Activated T-cell treated with anti-CD3 and anti-CD28 coated beads for 24 hours (primary cell): ENCODE measurements at regions not wholly inside any gene's neighbourhood (a gene's known extent, or its start where the extent isn't known, plus 50 kb on each side); places are given as distances from the start of the nearest gene placed in this dataset.

Source experiments
- DNase-seq: peaks from one replicate; pipeline ENCODE4 v3.0.0-alpha.2; 2020; ENCODE audit warnings: low read depth

DNA sequence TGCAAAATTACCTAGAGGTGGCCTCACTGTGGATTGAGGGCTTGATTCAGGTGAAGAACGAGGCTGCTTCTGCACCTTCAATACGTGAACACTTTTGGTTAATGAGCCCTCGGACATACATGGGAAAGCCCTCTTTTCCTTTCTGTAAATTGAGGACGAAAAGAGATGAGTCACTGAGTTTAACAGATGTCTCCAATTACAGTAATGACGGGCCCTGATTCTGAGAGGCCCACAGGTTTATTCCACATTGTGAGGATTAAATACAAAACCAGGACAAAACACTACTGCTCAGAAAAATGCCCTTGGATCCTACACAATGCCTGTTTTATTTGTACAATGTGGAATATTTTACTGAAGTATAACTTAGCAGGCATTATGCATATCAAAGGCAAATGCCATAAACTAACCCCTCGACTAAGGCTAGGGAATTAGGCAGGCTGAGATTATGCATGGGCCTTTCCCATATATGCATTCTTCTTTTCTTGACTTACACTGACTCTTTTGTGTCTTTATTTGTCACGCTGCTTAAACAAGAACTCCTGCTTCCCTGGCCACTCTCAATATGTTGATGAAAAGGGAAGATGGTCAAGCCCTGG is 819.9 kb downstream of the OLFM4 start:
- no peak for DNase-seq

DNA sequence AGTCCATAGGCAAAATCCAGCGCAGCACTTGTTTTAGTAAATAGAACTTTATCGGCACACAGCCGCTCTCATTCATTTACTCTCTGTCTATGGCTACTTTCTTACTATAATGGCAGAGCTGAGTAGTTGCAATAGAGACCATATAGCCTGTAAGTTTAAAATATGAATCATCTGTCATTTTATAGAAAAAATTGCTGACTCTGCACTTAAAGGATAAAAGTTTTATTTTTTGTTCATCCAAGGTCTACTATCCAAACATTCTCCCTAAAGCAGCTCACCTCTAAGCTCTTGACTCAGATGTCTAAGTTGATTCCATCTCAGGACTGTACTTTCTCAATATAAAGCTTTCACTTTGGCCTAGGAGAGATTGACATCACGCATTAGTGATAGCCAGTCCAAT is 825.7 kb downstream of the OLFM4 start:
- DNase-seq: no peak

DNA sequence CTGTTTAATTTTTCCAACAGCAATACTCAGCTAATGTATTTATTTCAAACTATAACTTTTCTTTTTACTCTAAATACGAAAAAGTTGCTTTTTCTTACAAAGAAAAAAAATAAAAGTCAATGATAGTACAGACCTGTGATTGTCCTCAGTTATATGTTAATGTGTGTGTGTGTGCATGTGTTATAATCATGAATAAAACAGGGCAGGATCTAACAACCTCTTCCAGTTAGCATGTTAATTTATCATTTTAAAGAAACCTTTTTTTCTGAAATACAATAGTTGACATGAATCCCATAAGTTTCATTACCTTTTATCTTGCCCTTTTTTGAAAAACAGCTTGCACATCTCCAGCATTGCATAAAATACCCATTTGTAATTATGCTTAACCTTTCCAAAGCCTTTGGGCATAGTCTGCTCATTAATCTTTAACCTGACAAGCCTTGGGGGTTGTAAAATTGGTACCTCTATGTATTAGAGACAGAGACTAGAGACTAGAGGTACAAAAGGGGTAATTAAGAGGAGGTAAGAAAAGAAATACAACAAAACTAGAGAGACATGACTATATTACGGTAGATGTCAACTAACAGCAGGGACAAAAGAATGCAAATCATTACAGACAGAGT is 828.1 kb downstream of the OLFM4 start:
- DNase-seq: no peak

DNA sequence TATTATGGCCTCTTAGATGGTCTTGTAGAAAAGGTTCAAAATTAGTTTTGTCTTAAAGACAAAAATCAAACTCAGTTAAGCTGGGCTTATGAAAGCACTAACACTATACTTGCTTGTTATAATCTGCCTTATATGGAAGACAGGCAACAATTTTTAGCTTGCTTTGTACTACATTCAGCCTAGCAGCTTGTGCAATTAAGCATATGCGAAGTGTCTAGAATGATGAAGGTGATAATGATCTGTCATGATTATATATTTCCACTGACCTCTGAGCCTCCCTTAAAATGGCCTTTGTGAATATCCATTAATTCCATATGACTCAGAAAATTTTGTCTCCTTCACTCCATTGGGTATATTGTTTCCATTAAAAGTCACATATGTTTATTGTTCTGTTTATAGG is 834.9 kb downstream of the OLFM4 start:
- no peak for DNase-seq

DNA sequence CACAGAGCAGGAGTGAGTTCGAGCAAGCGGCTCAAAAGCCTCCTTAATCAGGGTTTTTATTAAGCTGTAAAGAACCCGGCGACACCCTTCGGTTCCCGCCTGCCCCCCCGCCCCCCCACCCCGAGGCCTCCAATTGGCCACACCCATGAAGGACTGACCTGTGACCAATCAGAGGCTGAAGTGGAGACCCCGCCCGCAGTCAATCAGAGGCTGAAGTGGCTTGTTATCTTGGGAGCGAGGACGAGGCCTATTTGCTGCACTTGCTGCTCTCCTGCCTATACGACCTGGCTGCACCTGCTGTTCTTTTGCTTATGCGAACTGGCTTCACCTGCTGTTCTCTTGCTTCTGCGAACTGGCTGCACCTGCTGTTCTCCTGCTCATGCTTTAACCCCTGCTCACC is 844.9 kb downstream of the OLFM4 start:
- DNase-seq: no peak

DNA sequence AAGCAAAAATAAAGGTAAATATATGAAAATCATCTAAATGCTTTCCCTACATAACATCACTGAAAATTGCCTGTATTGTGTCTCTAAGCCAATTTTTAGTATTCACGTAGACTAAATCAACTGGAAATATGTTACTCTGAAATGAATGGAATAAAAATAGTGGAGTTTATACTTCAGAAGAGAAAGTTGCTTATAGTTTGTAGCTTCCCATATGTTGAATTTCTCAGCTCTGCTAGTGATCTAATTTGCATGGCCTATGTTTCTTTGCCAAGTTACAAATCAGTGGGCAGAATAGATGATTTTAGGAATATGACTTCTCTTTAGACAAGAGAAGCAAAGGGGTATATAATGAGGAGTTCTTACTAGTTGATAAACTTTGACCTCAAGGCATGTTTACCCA is 850.2 kb downstream of the OLFM4 start:
- DNase-seq: no peak

DNA sequence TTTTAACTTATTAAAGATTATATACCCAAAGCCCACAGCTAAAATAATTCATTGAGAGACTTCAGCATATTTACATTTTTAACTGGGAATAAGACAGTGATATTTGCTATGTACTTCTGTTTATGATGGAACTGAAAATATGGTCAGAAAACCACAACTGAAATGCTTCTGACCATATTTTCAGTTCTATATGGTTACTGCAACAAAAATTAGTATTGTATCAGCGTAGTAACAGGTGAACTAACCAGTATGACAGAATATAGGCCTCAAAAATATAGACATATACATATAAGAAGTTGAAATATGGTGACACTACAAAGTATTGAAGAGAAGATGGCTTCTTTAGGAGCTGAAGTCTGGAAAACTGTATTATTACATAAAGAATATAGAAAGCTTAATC is 857.4 kb downstream of the OLFM4 start:
- DNase-seq: no peak

- DNase-seq: no peak
Observed at GRCh38 chr13:53890696-53891095, 862.1 kb downstream of the OLFM4 start.

DNA sequence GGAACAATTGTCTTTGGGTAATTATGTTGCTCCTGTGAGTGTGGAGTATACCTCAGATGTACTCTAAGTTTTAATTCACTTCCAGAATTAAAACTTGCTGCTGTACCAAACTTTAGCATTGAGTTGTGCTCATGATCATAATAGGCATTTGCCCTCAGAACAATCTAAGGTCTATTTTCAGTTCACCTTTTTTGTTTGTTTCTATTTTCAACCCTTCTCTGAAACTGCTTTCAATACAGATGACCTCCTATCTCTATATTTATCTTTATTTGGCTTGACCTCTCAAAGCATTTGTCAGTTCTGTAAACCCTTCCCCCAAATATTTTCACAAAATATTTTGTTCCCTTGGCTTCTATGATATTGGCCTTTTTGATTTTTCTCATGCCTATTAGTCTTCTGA is 873.0 kb downstream of the OLFM4 start:
- DNase-seq: no peak

- no peak for DNase-seq
Observed at GRCh38 chr13:53907891-53908290, 879.3 kb downstream of the OLFM4 start.

GRCh38 chr13:53920916-53921315 is 892.3 kb downstream of the OLFM4 start:
- no peak for DNase-seq

DNA sequence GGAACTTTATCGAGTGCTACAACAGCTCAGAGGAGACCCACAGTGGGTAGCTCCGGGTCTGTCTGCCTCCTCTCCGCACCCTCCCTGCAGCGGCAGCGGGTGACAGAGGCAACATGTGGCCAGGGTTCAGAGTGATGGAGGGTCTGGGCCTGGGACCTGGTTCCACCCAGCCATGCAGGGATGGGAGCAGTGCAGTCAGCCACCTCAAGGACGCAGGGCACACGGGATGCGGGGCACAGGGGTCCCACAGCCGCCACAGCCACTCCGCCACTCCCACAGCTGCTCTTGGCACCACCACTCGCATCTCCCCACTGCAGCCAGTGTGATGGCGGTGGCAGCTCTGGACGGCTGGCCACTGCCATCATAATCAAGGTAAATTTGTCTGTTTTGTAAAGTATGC is 892.9 kb downstream of the OLFM4 start:
- no peak for DNase-seq

DNA sequence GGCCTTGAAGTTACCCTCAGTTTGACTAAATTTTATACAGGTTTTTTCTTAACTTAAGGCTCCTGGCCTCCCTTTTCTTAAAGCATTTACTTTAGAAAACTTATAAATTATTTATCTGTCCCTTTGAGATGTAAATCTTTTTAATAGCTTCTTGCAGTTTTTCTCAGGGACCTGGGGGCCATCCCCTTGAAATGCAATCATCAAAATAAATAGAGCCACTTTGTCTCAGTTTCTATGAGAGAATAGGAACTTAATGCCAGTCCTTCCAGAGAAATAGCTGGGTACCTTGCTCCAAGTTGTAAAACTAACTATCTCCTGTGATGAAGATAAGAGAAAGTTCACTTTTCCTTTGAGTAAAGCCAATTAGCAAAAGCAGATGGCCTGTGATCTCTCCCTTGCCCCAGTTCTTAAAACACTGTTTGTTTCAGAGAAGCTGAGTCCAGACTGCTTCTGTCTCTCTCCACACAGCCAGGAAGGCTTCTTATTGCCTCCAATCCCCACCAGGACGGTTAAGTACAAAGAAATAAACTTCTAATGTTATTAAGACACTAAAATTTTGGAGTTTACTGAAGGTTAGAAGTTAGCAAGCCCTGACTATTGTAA is 913.1 kb downstream of the OLFM4 start:
- no peak for DNase-seq

DNA sequence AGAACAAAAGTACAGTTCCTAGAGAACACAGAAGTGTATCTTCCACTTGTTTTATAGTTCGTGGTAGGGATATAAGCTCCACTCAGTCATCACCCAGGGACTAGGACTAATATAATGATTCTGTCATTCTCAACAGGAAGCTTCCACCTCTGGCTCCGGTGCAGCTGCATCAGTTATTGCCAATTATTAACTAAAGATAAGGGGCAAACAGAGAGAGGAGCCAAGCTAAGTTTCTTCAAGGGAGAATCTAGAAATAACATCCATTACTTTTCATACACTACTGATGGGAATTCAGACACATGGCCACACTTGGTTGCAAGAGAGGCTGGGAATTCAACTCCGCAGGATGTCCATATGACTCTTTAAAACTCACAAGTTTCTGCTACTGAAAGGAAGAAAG is 917.9 kb downstream of the OLFM4 start:
- no peak for DNase-seq

DNA sequence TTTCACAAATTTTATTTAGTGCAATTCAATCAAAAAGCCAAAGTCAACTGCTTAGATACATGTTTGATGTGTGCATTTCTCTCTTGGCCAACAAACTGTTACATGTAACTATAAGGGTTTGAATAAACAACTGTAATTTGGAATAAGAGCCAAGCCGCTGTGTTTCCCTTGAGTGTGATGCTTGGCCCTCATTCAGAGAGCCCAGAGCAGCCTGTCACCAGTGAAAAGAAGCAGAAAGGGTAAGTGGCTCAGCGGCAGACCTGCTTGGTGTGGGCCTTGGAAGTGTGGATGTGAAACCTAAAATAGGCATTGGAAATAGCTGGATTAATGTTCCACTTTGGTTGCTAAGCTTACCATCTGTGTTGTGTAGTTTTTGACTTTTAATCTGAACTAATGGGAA is 924.6 kb downstream of the OLFM4 start:
- DNase-seq: no peak
